Keratinocyte (primary cell): ENCODE measurements at regions not wholly inside any gene's neighbourhood (a gene's known extent, or its start where the extent isn't known, plus 50 kb on each side); places are given as distances from the start of the nearest gene placed in this dataset.

Experiments used
- CTCF ChIP-seq, 3 experiments: IDR thresholded peaks in 1 of 3; conservative IDR thresholded peaks in 1 of 3; optimal IDR thresholded peaks in 1 of 3; 2 replicates in 2 of 3; 3 replicates in 1 of 3; pipeline versions ENCODE3 to v1.5.1; 2011; ENCODE audit warnings: low read length in 3 of 3, mild to moderate bottlenecking in 3 of 3, moderate library complexity in 2 of 3, control low read depth in 1 of 3, inconsistent platforms in 1 of 3; ENCODE audit not compliant: insufficient read depth in 2 of 3; ENCODE audit errors: extremely low read depth in 1 of 3
- EZH2 ChIP-seq: IDR thresholded peaks from one replicate; pipeline ENCODE4 v1.6.1; 2012; ENCODE audit warnings: inconsistent platforms, mild to moderate bottlenecking, low read length, moderate library complexity

- TF ChIP-seq CTCF (optimal IDR thresholded peaks at IDR 0.05 in 1 of 3, IDR thresholded peaks at IDR 0.05 in 1 of 3, conservative IDR thresholded peaks at IDR 0.05 in 1 of 3; ENCODE audit: extremely low read depth in 1 of 3, insufficient read depth in 2 of 3, low read length in 3 of 3): no peak
- TF ChIP-seq EZH2: no peak
These were observed 363.6 kb downstream of the RNF144A start for GRCh38 chr2:7280790-7281189.
